ENCODE measurements at regions not wholly inside any gene's neighbourhood (a gene's known extent, or its start where the extent isn't known, plus 50 kb on each side); places are given as distances from the start of the nearest gene placed in this dataset.
"Not testable (repeated sequence)": the region's sequence is repeated elsewhere in the genome, so short reads cannot be mapped to it uniquely, and the experiment has no call there.

DNA sequence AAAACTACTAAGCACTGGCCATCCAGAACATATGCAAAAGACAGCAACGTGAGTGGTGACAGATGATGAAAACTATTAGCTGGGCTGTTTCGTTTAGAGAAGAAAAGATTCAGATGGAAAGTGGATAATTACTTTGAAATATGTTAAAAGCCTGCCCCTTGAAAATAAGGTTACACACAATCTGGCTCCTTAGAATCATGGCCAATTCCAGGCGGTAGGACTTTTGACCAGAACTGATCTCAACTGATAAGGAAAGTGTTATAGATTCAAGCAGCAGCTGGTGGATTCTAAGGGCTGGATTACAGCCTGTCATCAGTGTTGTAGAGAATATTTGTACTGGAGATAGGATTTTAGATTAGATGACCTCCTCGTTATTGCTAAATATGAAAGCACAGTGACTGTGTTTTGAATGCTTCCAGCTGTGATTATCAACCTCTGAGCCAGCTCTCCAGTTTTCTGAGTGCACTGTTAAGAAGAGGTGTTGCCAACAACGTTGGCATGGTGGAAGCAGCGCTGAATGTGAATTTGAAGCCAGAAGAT, 75.1 kb downstream of the KBTBD2 start:
- peak in 5 of 8 donors; percentile 33 to 63 (median 52) for ATAC-seq
- DNase-seq; intact Hi-C loops (cut with DNase I); H3K27me3 ChIP-seq; H3K4me3 ChIP-seq; H3K9me3 ChIP-seq; H3K36me3 ChIP-seq: not testable (repeated sequence)
- WGBS, 2 donors: 18 to 29% methylated on average over 6 of the region's 6 CpGs
- Histone ChIP-seq H3K4me1 (peaks cover 0 to 11% (median 6%) of the 10 kb centered on the region in 9 donors), H3K27ac (peak overlapping the region in 1 of 10 donors; percentile 40)

DNA sequence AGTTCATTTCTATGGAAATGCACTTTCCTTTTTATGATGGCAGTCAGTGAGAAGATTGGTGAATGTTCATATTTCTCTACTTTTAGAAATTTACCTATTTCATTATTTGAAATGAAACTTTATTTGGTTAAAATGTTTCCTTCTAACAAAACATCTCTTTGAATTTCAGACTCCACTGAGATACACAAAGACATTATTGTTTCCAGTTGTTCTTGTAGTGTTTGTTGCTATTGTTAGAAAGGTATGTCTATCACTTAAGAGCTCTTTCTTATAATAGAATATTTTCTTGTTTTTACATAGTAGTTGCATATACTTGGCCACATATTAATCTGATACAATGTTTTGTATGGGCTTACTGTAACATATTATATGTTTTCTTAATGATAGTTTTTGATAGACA, 76.8 kb downstream of the KBTBD2 start:
- intact Hi-C loops (cut with DNase I); DNase-seq; H3K9me3 ChIP-seq; H3K36me3 ChIP-seq; H3K27me3 ChIP-seq; H3K4me3 ChIP-seq: not testable (repeated sequence)
- peak in 1 of 8 donors; percentile 42 for ATAC-seq
- Histone ChIP-seq H3K4me1 (peaks cover 0 to 11% (median 6%) of the 10 kb centered on the region in 9 donors), H3K27ac (peak overlapping the region in 2 of 10 donors; percentile 25 to 43)

DNA sequence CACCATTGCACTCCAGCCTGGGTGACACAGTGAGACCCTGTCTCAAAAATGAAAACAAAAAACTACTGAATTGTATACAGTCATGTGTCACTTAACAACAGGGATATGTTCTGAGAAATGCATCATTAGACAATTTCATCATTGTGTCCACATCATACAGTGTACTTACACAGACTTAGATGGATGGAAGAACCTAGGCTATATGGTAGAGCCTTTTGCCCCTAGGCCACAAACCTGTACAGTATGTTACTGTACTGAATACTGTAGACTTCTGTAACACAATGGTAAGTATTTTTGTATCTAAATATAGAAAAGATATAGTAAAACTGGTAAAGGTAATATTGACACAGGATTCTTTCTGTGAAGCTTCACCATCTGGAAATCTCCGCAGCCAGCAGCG, 81.7 kb downstream of the KBTBD2 start:
- 97 to 99% methylated on average over 2 of the region's 2 CpGs for WGBS, 2 donors
- Histone ChIP-seq H3K9me3 (no peaks in the 10 kb centered on the region), H3K27ac (no peak overlapping the region), H3K27me3 (no peaks in the 10 kb centered on the region), H3K36me3 (no peaks in the 10 kb centered on the region), H3K4me3 (no peak overlapping the region), H3K4me1 (peaks cover 0 to 1% (median 0%) of the 10 kb centered on the region in 9 donors)
- TF ChIP-seq, protein P1, sequence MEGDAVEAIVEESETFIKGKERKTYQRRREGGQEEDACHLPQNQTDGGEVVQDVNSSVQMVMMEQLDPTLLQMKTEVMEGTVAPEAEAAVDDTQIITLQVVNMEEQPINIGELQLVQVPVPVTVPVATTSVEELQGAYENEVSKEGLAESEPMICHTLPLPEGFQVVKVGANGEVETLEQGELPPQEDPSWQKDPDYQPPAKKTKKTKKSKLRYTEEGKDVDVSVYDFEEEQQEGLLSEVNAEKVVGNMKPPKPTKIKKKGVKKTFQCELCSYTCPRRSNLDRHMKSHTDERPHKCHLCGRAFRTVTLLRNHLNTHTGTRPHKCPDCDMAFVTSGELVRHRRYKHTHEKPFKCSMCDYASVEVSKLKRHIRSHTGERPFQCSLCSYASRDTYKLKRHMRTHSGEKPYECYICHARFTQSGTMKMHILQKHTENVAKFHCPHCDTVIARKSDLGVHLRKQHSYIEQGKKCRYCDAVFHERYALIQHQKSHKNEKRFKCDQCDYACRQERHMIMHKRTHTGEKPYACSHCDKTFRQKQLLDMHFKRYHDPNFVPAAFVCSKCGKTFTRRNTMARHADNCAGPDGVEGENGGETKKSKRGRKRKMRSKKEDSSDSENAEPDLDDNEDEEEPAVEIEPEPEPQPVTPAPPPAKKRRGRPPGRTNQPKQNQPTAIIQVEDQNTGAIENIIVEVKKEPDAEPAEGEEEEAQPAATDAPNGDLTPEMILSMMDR (IDR thresholded peaks at IDR 0.05): no peak
- DNase-seq (no peak), ATAC-seq (no peak)
- intact Hi-C loops (cut with DNase I): loop anchor here in 6 of 10 donors (10.0 kb wide), 3 partner anchors 135 to 295 kb away; partner anchors contain the start of gene RP9 (in 3 of the 6)

DNA sequence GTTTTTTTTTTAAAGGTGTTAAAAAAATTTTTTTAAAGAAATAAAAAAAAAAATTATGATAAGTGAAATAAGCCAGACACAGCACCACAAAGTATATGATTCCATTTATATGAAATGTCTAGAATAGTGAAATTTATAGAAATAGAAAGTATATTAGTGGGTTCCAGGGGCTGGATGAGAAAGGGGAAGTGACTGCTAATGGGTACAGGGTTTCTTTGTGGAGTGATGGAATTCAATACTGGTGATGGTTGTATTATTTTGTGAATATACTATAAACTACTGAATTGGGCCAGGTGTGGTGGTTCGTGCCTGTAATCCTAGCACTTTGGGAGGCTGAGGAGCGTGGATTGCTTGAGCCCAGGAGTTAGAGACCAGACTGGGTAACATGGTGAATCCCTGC, 82.2 kb downstream of the KBTBD2 start:
- ATAC-seq (no peak), DNase-seq (no peak)
- Histone ChIP-seq H3K27me3 (no peaks in the 10 kb centered on the region), H3K4me3 (no peak overlapping the region), H3K27ac (no peak overlapping the region), H3K4me1 (no peaks in the 10 kb centered on the region), H3K9me3 (no peaks in the 10 kb centered on the region), H3K36me3 (no peaks in the 10 kb centered on the region)
- intact Hi-C loops (cut with DNase I): loop anchor here in 6 of 10 donors (10.0 kb wide), 3 partner anchors 135 to 295 kb away; partner anchors contain the start of gene RP9 (in 3 of the 6)
- TF ChIP-seq, protein P1 (IDR thresholded peaks at IDR 0.05): no peak
- 98% methylated on average over 2 of the region's 2 CpGs for WGBS, 2 donors

DNA sequence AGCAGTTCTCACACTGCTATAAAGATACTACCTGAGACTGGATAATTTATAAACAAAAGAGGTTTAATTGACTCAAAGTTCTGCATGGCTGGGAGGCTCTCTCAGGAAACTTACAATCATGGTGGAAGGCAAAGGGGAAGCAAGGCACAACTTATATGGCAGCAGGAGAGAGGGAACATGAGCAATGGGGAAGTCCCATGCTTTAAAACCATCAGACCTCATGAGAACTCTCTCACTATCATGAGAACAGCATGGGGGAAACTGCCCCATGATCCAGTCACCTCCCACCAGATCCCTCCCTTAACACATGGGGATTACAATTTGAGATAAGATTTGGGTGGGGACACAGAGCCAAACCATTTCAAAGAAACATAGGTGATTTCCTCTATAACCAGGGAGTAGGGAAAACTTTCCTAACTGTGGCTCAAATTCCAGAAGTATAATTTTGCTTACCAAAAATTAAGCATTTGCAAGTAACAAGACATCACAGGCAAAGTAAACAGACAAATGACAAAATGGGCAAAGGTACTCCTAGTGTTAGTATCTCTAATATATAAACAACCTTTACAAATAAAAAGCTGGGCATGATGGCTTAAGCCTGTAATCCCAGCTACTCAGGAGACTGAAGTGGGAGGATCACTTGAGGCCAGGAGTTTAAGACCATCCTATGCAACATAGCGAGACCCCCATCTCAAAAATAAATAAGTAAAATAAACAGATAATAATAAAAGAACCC, 88.0 kb downstream of the KBTBD2 start:
- TF ChIP-seq, protein P1 (IDR thresholded peaks at IDR 0.05): no peak
- no peak overlapping the region for H3K27ac ChIP-seq
- peaks cover 0 to 3% (median 0%) of the 10 kb centered on the region in 9 donors for H3K4me1 ChIP-seq
- intact Hi-C loops (cut with DNase I): loop anchor here in 6 of 10 donors (5.0 to 10.0 kb wide), 4 partner anchors 141 to 304 kb away; partner anchors contain the start of gene RP9 (in 4 of the 6)
- DNase-seq (no peak), ATAC-seq (no peak)
- no peaks in the 10 kb centered on the region for H3K27me3 ChIP-seq
- WGBS, 2 donors: 100% methylated on average over 1 of the region's 1 CpG
- peaks cover 0 to 19% (median 0%) of the 10 kb centered on the region in 11 donors for H3K9me3 ChIP-seq
- no peak overlapping the region for H3K4me3 ChIP-seq
- H3K36me3 ChIP-seq: no peaks in the 10 kb centered on the region

All from heart right ventricle (tissue), 16 donors.